Type B pancreatic cell (in vitro differentiated cells): ENCODE measurements at regions not wholly inside any gene's neighbourhood (a gene's known extent, or its start where the extent isn't known, plus 50 kb on each side); places are given as distances from the start of the nearest gene placed in this dataset.

Experiments
- DNase-seq: peaks from one replicate; pipeline ENCODE4 v3.0.0; 2021; ENCODE audit warnings: mixed read lengths; ENCODE audit not compliant: unreplicated experiment; ENCODE audit errors: extremely low spot score
- H3K27ac Mint-ChIP-seq: 2 replicates; pipeline ENCODE4 v1.8.0; 2021; ENCODE audit warnings: mild to moderate bottlenecking, mixed read lengths
- H3K27me3 Mint-ChIP-seq: 2 replicates; pipeline ENCODE4 v1.8.0; 2021; ENCODE audit warnings: mixed read lengths
- H3K36me3 Mint-ChIP-seq: 2 replicates; pipeline ENCODE4 v1.8.0; 2021; ENCODE audit warnings: mixed read lengths
- H3K4me1 Mint-ChIP-seq: one replicate; pipeline ENCODE4 v1.8.0; 2021; ENCODE audit warnings: mixed read lengths; ENCODE audit not compliant: unreplicated experiment
- H3K4me3 Mint-ChIP-seq: 2 replicates; pipeline ENCODE4 v1.8.0; 2021; ENCODE audit warnings: mild to moderate bottlenecking, mixed read lengths
- H3K9me3 Mint-ChIP-seq: 2 replicates; pipeline ENCODE4 v1.8.0; 2021; ENCODE audit warnings: mixed read lengths
- CTCF ChIP-seq: fragments of 200-600 bp; sonication (generic); conservative IDR thresholded peaks from 2 replicates; pipeline ENCODE4 v1.5.0; 2021; ENCODE audit warnings: antibody characterized with exemption, mild to moderate bottlenecking

GRCh38 chr1:101148980-101149379 is 87.8 kb upstream of the S1PR1 start:
- Mint-ChIP-seq H3K36me3 (no peaks in the 10 kb centered on the region), H3K4me1 (peaks cover 8% of the 10 kb centered on the region), H3K4me3 (no peak overlapping the region), H3K27me3 (no peaks in the 10 kb centered on the region), H3K9me3 (no peaks in the 10 kb centered on the region), H3K27ac (no peak overlapping the region)
- no peak for DNase-seq
- TF ChIP-seq CTCF, result no peak

GRCh38 chr1:101147381-101147780 is 89.4 kb upstream of the S1PR1 start:
- H3K9me3 Mint-ChIP-seq, result no peaks in the 10 kb centered on the region
- H3K27ac Mint-ChIP-seq, result no peak overlapping the region
- no peak for DNase-seq
- TF ChIP-seq CTCF, result no peak
- no peak overlapping the region for H3K4me3 Mint-ChIP-seq
- no peaks in the 10 kb centered on the region for H3K36me3 Mint-ChIP-seq
- peaks cover 8% of the 10 kb centered on the region for H3K4me1 Mint-ChIP-seq
- no peaks in the 10 kb centered on the region for H3K27me3 Mint-ChIP-seq

DNA sequence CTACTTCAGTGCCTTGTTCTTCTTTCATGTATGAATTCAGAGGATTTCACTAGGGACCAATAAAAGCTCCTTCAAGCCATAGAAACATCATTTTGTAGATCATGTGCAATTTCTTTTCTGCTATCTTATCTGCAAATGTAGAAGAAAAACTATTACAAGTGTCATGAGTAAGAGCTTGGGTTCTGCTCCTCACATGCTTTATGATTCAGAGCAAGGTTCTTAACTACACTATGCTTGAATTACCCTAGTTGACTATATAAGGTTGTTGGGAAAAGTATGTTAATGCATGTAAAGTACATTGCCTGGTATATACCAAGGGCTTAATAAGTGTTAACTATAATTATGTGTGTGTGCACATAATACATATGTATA is 91.4 kb upstream of the S1PR1 start:
- H3K9me3 Mint-ChIP-seq, result no peaks in the 10 kb centered on the region
- no peak for DNase-seq
- peaks cover 8% of the 10 kb centered on the region for H3K4me1 Mint-ChIP-seq
- no peaks in the 10 kb centered on the region for H3K27me3 Mint-ChIP-seq
- no peak overlapping the region for H3K4me3 Mint-ChIP-seq
- no peaks in the 10 kb centered on the region for H3K36me3 Mint-ChIP-seq
- H3K27ac Mint-ChIP-seq, result no peak overlapping the region
- no peak for TF ChIP-seq CTCF

GRCh38 chr1:101144671-101145448 is 92.0 kb upstream of the S1PR1 start:
- TF ChIP-seq CTCF, result no peak
- no peak for DNase-seq
- Mint-ChIP-seq H3K4me3 (no peak overlapping the region), H3K9me3 (no peaks in the 10 kb centered on the region), H3K36me3 (no peaks in the 10 kb centered on the region), H3K27me3 (no peaks in the 10 kb centered on the region), H3K4me1 (peaks cover 8% of the 10 kb centered on the region), H3K27ac (no peak overlapping the region)

- Mint-ChIP-seq H3K9me3 (no peaks in the 10 kb centered on the region), H3K4me1 (peaks cover 11% of the 10 kb centered on the region), H3K27ac (no peak overlapping the region), H3K4me3 (no peak overlapping the region), H3K36me3 (no peaks in the 10 kb centered on the region), H3K27me3 (no peaks in the 10 kb centered on the region)
- DNase-seq, result no peak
- no peak for TF ChIP-seq CTCF
These were observed 94.6 kb upstream of the S1PR1 start for GRCh38 chr1:101142244-101142643.
